ENCODE measurements at regions not wholly inside any gene's neighbourhood (a gene's known extent, or its start where the extent isn't known, plus 50 kb on each side); places are given as distances from the start of the nearest gene placed in this dataset.

DNA sequence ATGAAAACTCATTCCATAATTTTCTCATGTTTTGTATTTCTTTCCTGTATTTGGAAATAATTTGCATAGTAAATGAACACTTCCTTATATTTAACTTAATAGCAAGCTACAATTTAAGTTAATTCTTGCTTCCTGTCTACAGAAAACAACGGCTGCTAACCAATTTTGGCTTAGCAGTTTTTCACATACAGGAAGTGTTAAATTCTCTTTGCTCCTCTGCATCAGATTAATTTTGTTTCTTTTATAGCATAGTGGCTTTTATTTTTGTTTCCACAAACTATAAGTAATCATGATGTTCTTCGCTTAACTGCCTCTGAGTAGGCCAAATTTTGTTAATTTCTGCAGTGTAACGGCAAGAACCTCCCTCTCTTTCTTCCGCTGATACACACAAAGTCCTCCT, 182.9 kb downstream of the ALX1 start:
- TF ChIP-seq, protein P1, sequence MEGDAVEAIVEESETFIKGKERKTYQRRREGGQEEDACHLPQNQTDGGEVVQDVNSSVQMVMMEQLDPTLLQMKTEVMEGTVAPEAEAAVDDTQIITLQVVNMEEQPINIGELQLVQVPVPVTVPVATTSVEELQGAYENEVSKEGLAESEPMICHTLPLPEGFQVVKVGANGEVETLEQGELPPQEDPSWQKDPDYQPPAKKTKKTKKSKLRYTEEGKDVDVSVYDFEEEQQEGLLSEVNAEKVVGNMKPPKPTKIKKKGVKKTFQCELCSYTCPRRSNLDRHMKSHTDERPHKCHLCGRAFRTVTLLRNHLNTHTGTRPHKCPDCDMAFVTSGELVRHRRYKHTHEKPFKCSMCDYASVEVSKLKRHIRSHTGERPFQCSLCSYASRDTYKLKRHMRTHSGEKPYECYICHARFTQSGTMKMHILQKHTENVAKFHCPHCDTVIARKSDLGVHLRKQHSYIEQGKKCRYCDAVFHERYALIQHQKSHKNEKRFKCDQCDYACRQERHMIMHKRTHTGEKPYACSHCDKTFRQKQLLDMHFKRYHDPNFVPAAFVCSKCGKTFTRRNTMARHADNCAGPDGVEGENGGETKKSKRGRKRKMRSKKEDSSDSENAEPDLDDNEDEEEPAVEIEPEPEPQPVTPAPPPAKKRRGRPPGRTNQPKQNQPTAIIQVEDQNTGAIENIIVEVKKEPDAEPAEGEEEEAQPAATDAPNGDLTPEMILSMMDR (conservative IDR thresholded peaks at IDR 0.05 in 1 of 2, IDR thresholded peaks at IDR 0.05 in 1 of 2; ENCODE audit: low read depth in 1 of 2, low read length in 2 of 2), result no peak
- TF ChIP-seq EZH2 (IDR thresholded peaks at IDR 0.05; ENCODE audit: low read length, missing control alignments), result no peak
